Left ventricle myocardium inferior (tissue), 1 donor: ENCODE measurements at regions not wholly inside any gene's neighbourhood (a gene's known extent, or its start where the extent isn't known, plus 50 kb on each side); places are given as distances from the start of the nearest gene placed in this dataset.

ENCODE experiments used
- DNase-seq: peaks from one replicate; pipeline ENCODE4 v3.0.0-alpha.2; 2020
- H3K27ac ChIP-seq: fragments of 200-600 bp; replicated peaks from 2 replicates; pipeline ENCODE4 v1.8.0; 2021
- H3K27me3 ChIP-seq: fragments of 200-600 bp; 2 replicates; pipeline ENCODE4 v1.8.0; 2021; ENCODE audit warnings: low read depth
- H3K36me3 ChIP-seq: fragments of 200-600 bp; 2 replicates; pipeline ENCODE4 v1.8.0; 2021
- H3K4me1 ChIP-seq: fragments of 200-600 bp; 2 replicates; pipeline ENCODE4 v1.8.0; 2021
- H3K4me3 ChIP-seq: fragments of 200-600 bp; 2 replicates; pipeline ENCODE4 v1.8.0; 2021; ENCODE audit warnings: mild to moderate bottlenecking, moderate library complexity
- H3K9me3 ChIP-seq: fragments of 200-600 bp; replicated peaks from 2 replicates; pipeline ENCODE4 v1.8.0; 2021
- CTCF ChIP-seq: fragments of 200-600 bp; IDR thresholded peaks from 2 replicates; pipeline ENCODE4 v1.8.0; 2021; ENCODE audit warnings: antibody characterized with exemption, mild to moderate bottlenecking, borderline replicate concordance
- intact Hi-C: fragments of 100-400 bp; cut with micrococcal nuclease; formaldehyde crosslinking; loops from one replicate; pipeline ENCODE4 v1.11.0; 2022
- donor health status: DM: no; HTN: yes; CAD: no; lungs with severe emphysema.

GRCh38 chr16:62939687-62940086 is 903.4 kb upstream of the CDH8 start:
- intact Hi-C loops: no loop called here
- no peak overlapping the region for H3K4me3 ChIP-seq
- no peak overlapping the region for H3K27ac ChIP-seq
- no peak for TF ChIP-seq CTCF
- H3K36me3 ChIP-seq: no peaks in the 10 kb centered on the region
- no peaks in the 10 kb centered on the region for H3K27me3 ChIP-seq
- DNase-seq: no peak
- no peaks in the 10 kb centered on the region for H3K9me3 ChIP-seq
- H3K4me1 ChIP-seq: no peaks in the 10 kb centered on the region

- Histone ChIP-seq H3K27ac (no peak overlapping the region), H3K4me3 (no peak overlapping the region), H3K9me3 (no peaks in the 10 kb centered on the region), H3K36me3 (no peaks in the 10 kb centered on the region), H3K4me1 (no peaks in the 10 kb centered on the region), H3K27me3 (no peaks in the 10 kb centered on the region)
- intact Hi-C loops: no loop called here
- TF ChIP-seq CTCF: no peak
- no peak for DNase-seq
Observed at GRCh38 chr16:62933929-62934328, 897.7 kb upstream of the CDH8 start.

GRCh38 chr16:62929593-62929992 is 893.4 kb upstream of the CDH8 start:
- Histone ChIP-seq H3K27ac (no peak overlapping the region), H3K27me3 (no peaks in the 10 kb centered on the region), H3K9me3 (no peaks in the 10 kb centered on the region), H3K4me3 (no peak overlapping the region), H3K36me3 (no peaks in the 10 kb centered on the region), H3K4me1 (no peaks in the 10 kb centered on the region)
- DNase-seq: no peak
- intact Hi-C loops: no loop called here
- TF ChIP-seq CTCF: no peak

- Histone ChIP-seq H3K27ac (no peak overlapping the region), H3K4me3 (no peak overlapping the region), H3K4me1 (no peaks in the 10 kb centered on the region), H3K27me3 (no peaks in the 10 kb centered on the region), H3K36me3 (no peaks in the 10 kb centered on the region), H3K9me3 (no peaks in the 10 kb centered on the region)
- intact Hi-C loops: no loop called here
- no peak for TF ChIP-seq CTCF
- DNase-seq: no peak
Observed at GRCh38 chr16:62927122-62927521, 890.9 kb upstream of the CDH8 start.

DNA sequence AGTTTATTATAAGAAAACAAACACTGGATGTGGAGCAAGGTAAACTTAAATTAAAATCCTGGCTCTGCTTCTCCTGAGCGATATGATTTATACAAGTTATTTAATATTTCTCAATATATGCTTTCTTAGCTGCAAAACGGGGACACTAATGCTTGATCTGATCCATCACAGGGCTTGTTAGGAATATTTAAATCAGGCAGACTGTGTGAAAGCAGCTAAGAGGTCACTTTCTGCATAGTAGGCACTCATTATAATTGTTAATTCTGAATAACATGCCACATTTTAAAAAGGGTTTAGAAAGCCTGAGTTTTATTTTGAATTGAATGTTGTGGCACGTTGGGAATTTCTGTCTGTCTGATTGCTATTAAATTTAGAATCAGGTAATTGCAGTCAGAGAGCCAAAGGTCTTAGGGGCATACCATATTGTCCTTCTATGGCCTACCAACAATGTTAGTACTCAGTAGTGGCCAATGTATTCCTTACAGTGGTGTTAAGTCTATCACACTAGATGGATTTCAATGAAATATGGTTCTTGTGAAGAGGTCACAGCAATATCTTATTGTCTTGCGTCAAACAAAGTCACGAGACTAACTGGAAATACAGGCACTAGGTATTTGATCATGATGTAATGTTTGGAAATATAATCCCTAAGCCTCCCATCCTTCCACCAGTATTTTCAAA is 890.0 kb upstream of the CDH8 start:
- H3K36me3 ChIP-seq: no peaks in the 10 kb centered on the region
- H3K27me3 ChIP-seq: no peaks in the 10 kb centered on the region
- TF ChIP-seq CTCF: no peak

More for the DNA sequence above, 890.0 kb upstream of the CDH8 start:
- intact Hi-C loops: no loop called here
- Histone ChIP-seq H3K4me3 (no peak overlapping the region), H3K27ac (no peak overlapping the region), H3K9me3 (no peaks in the 10 kb centered on the region), H3K4me1 (no peaks in the 10 kb centered on the region)
- DNase-seq: no peak
